ENCODE measurements at regions not wholly inside any gene's neighbourhood (a gene's known extent, or its start where the extent isn't known, plus 50 kb on each side); places are given as distances from the start of the nearest gene placed in this dataset.

GRCh38 chr6:102798636-102799035, 1405.1 kb downstream of the GRIK2 start (continued):
- TF ChIP-seq KDM1A (IDR thresholded peaks at IDR 0.05; ENCODE audit: borderline replicate concordance) (no peak), MYC (IDR thresholded peaks at IDR 0.05; ENCODE audit: insufficient read depth, insufficient read length, insufficient replicate concordance, low read length, severe bottlenecking) (no peak), SREBF2 (IDR thresholded peaks at IDR 0.05; ENCODE audit: low read length) (no peak), E2F4 (IDR thresholded peaks at IDR 0.05; ENCODE audit: low read depth, low read length) (no peak), CEBPZ (IDR thresholded peaks at IDR 0.05; ENCODE audit: low read depth, low read length) (no peak), ZSCAN29 (IDR thresholded peaks at IDR 0.05) (no peak), ZZZ3 (IDR thresholded peaks at IDR 0.05; ENCODE audit: control insufficient read depth, insufficient read length, low read depth) (no peak), BACH1 (IDR thresholded peaks at IDR 0.05; ENCODE audit: borderline replicate concordance) (no peak), TARDBP (IDR thresholded peaks at IDR 0.05; ENCODE audit: borderline replicate concordance) (no peak), BRCA1 (IDR thresholded peaks at IDR 0.05; ENCODE audit: low read depth, low read length) (no peak)

- ATAC-seq, result no peak
- Histone ChIP-seq H3K27me3 (replicated peaks in 1 of 2; ENCODE audit: control insufficient read depth in 2 of 2, insufficient read depth in 2 of 2, low read length in 1 of 2) (no peaks in the 10 kb centered on the region), H3K9ac (ENCODE audit: control insufficient read depth, insufficient read depth, low read length) (no peak overlapping the region), H2AFZ (ENCODE audit: control insufficient read depth, low read depth, low read length) (no peak overlapping the region), H3K27ac (ENCODE audit: control insufficient read depth, insufficient read depth) (no peak overlapping the region), H3K79me2 (ENCODE audit: control insufficient read depth, insufficient read depth, low read length) (no peaks in the 10 kb centered on the region), H3K4me2 (ENCODE audit: control insufficient read depth, insufficient read depth) (no peak overlapping the region), H3K4me1 (ENCODE audit: control insufficient read depth, insufficient read depth, low read length) (no peaks in the 10 kb centered on the region), H3K36me3 (ENCODE audit: control insufficient read depth in 2 of 2, insufficient read depth in 2 of 2, low read length in 1 of 2) (no peaks in the 10 kb centered on the region), H3K4me3 (no peak overlapping the region), H3K9me3 (replicated peaks; ENCODE audit: control insufficient read depth, insufficient read depth, low read length) (no peaks in the 10 kb centered on the region), H4K20me1 (ENCODE audit: control insufficient read depth, insufficient read depth) (no peaks in the 10 kb centered on the region)
- CTCF ChIA-PET, result no interaction called here
- RAD21 ChIA-PET (ENCODE audit: unreplicated experiment), result no interaction called here
- intact Hi-C loops (cut with micrococcal nuclease; ENCODE audit: unreplicated experiment), result no loop called here
- 4% methylated on average over 1 of the region's 1 CpG for WGBS (ENCODE audit: insufficient coverage, insufficient replicate concordance, low lambda C conversion rate, missing lambda C conversion rate)
- no peak for FAIRE-seq
- no TSS peak for BruUV-seq (replicated peaks)
- POLR2A ChIA-PET, result no interaction called here
- DNase-seq (ENCODE audit: low read depth, low spot score), result no peak
- TF ChIP-seq HCFC1 (IDR thresholded peaks at IDR 0.05; ENCODE audit: low read length), result no peak
- no peak for TF ChIP-seq HDAC6 (IDR thresholded peaks at IDR 0.05; ENCODE audit: unreplicated experiment)
- TF ChIP-seq CEBPB (IDR thresholded peaks at IDR 0.05; ENCODE audit: borderline replicate concordance in 1 of 2, low read depth in 2 of 2, low read length in 2 of 2), result no peak
- TF ChIP-seq RELB (IDR thresholded peaks at IDR 0.05; ENCODE audit: low read depth), result no peak
- SMC1A ChIA-PET (ENCODE audit: uncharacterized antibody, unreplicated experiment), result no interaction called here
- in situ Hi-C loops (cut with MboI), result no loop called here
Measured at GRCh38 chr6:102793752-102794151, 1400.2 kb downstream of the GRIK2 start.
